KMS-11 (cell line): ENCODE measurements at regions not wholly inside any gene's neighbourhood (a gene's known extent, or its start where the extent isn't known, plus 50 kb on each side); places are given as distances from the start of the nearest gene placed in this dataset.

Experiments used
- H2AFZ ChIP-seq: fragments of 200-600 bp; sonication (generic); 2 replicates; pipeline ENCODE4 v1.6.1; 2016; ENCODE audit warnings: antibody characterized with exemption, mixed run types, low read depth
- H3K27ac ChIP-seq: fragments of 200-600 bp; sonication (generic); 2 replicates; pipeline ENCODE4 v1.6.1; 2016; ENCODE audit warnings: mild to moderate bottlenecking, mixed run types
- H3K27me3 ChIP-seq: fragments of 200-600 bp; sonication (generic); 2 replicates; pipeline ENCODE4 v1.6.1; 2017; ENCODE audit warnings: mild to moderate bottlenecking, low read depth, mixed run types, moderate library complexity; ENCODE audit not compliant: insufficient read depth
- H3K36me3 ChIP-seq: fragments of 200-600 bp; sonication (generic); 2 replicates; pipeline ENCODE4 v1.6.1; 2017; ENCODE audit warnings: mild to moderate bottlenecking, mixed run types; ENCODE audit not compliant: insufficient read depth
- H3K4me1 ChIP-seq: fragments of 200-600 bp; sonication (generic); 2 replicates; pipeline ENCODE4 v1.6.1; 2016; ENCODE audit warnings: mild to moderate bottlenecking, low read depth, mixed run types; ENCODE audit not compliant: poor library complexity, severe bottlenecking
- H3K4me2 ChIP-seq: fragments of 200-600 bp; sonication (generic); 2 replicates; pipeline ENCODE4 v1.7.0; 2016; ENCODE audit warnings: mild to moderate bottlenecking, mixed run types
- H3K4me3 ChIP-seq: fragments of 200-600 bp; sonication (generic); IDR thresholded peaks from 2 replicates; pipeline ENCODE4 v1.6.1; 2017; ENCODE audit warnings: low read depth, low read length, mixed read lengths; ENCODE audit not compliant: insufficient read depth
- H3K79me2 ChIP-seq: fragments of 200-600 bp; sonication (generic); 2 replicates; pipeline ENCODE4 v1.6.1; 2016; ENCODE audit warnings: low read depth, mixed run types; ENCODE audit not compliant: insufficient read depth
- H3K9ac ChIP-seq: fragments of 200-600 bp; sonication (generic); 2 replicates; pipeline ENCODE4 v1.6.1; 2016; ENCODE audit warnings: mild to moderate bottlenecking, mixed run types
- H4K20me1 ChIP-seq: fragments of 200-600 bp; sonication (generic); 2 replicates; pipeline ENCODE4 v1.6.1; 2016; ENCODE audit warnings: mild to moderate bottlenecking, mixed run types; ENCODE audit not compliant: insufficient read depth
- TF ChIP-seq, protein P1 (sequence below): fragments of 200-600 bp; sonication (generic); conservative IDR thresholded peaks from 2 replicates; pipeline ENCODE4 v1.6.1; 2017; ENCODE audit warnings: low read depth, mild to moderate bottlenecking, antibody characterized with exemption, low read length, moderate library complexity, mixed read lengths

DNA sequence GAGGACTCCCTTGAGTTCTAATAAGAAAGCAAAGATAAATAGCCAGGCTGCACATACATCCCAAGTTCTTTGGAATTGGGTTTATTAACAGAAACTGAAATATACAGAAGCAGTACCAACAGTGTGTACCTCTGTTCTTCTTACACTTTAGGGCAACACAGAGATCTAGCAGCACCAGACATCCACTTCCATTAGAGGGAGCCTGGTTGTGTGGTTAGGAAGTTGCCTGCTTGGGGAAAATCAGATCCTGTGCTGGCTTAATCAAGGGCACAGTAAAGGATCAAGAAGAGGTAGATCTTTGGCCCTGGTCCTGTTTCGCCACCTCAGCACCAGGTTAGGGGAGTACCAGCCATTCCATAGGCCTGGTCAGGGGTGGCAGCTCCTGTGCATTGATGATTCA lies 231.1 kb upstream of the ARHGAP24 start:
- H4K20me1 ChIP-seq, result no peaks in the 10 kb centered on the region
- H2AFZ ChIP-seq, result no peak overlapping the region
- no peaks in the 10 kb centered on the region for H3K27me3 ChIP-seq
- no peak overlapping the region for H3K9ac ChIP-seq
- TF ChIP-seq, protein P1, sequence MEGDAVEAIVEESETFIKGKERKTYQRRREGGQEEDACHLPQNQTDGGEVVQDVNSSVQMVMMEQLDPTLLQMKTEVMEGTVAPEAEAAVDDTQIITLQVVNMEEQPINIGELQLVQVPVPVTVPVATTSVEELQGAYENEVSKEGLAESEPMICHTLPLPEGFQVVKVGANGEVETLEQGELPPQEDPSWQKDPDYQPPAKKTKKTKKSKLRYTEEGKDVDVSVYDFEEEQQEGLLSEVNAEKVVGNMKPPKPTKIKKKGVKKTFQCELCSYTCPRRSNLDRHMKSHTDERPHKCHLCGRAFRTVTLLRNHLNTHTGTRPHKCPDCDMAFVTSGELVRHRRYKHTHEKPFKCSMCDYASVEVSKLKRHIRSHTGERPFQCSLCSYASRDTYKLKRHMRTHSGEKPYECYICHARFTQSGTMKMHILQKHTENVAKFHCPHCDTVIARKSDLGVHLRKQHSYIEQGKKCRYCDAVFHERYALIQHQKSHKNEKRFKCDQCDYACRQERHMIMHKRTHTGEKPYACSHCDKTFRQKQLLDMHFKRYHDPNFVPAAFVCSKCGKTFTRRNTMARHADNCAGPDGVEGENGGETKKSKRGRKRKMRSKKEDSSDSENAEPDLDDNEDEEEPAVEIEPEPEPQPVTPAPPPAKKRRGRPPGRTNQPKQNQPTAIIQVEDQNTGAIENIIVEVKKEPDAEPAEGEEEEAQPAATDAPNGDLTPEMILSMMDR, result no peak
- no peaks in the 10 kb centered on the region for H3K79me2 ChIP-seq
- no peak overlapping the region for H3K4me2 ChIP-seq
- H3K36me3 ChIP-seq, result no peaks in the 10 kb centered on the region
- H3K4me1 ChIP-seq, result no peaks in the 10 kb centered on the region
- no peak overlapping the region for H3K4me3 ChIP-seq
- no peak overlapping the region for H3K27ac ChIP-seq

DNA sequence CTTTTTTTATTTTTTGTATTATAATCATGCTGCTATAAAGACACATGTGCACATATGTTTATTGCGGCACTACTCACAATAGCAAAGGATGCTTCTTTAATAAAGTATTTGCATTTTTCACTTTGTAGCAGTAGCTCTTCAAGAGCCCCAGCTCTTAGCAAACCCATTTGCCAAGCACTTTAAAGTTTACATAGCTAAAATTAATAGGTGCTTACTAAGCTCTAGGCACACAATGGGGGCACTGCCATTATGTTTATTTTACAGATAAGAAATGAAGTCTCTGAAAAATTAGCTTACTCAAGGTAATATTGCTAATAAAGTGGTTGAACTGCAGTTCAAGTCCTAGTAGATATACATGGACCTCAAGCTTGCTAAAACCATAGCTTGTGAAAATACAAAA lies 230.3 kb upstream of the ARHGAP24 start:
- H3K36me3 ChIP-seq, result no peaks in the 10 kb centered on the region
- no peaks in the 10 kb centered on the region for H3K27me3 ChIP-seq
- TF ChIP-seq, protein P1, result no peak

DNA sequence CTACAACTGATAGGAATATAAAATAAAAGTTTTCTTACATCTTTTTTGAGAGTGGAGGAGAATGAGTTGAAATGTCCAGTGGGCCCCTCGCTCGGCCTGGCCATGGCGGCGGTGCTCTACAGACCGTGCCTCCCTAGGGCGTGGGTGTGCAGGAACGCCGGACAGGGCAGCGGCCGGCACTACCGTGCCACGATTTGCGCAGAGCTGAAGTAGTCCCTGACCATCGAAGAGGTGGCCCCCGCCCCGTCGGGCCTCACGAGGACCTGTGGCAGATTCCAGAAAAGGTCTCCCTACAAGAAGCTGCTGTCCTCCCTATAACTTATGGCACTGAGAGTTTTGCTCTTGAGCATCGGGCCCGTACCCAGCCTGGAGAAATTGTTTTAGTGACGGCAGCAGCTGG lies 228.9 kb upstream of the ARHGAP24 start:
- Histone ChIP-seq H3K4me2 (no peak overlapping the region), H3K4me3 (no peak overlapping the region), H3K27ac (no peak overlapping the region), H3K27me3 (no peaks in the 10 kb centered on the region), H3K9ac (no peak overlapping the region), H4K20me1 (no peaks in the 10 kb centered on the region), H3K79me2 (no peaks in the 10 kb centered on the region), H2AFZ (no peak overlapping the region), H3K4me1 (no peaks in the 10 kb centered on the region), H3K36me3 (no peaks in the 10 kb centered on the region)
- TF ChIP-seq, protein P1, result no peak

More for the DNA sequence above, 230.3 kb upstream of the ARHGAP24 start:
- no peaks in the 10 kb centered on the region for H3K79me2 ChIP-seq
- no peak overlapping the region for H2AFZ ChIP-seq
- no peak overlapping the region for H3K4me2 ChIP-seq
- no peaks in the 10 kb centered on the region for H4K20me1 ChIP-seq
- H3K4me3 ChIP-seq, result no peak overlapping the region
- no peak overlapping the region for H3K9ac ChIP-seq
- no peaks in the 10 kb centered on the region for H3K4me1 ChIP-seq
- H3K27ac ChIP-seq, result no peak overlapping the region

DNA sequence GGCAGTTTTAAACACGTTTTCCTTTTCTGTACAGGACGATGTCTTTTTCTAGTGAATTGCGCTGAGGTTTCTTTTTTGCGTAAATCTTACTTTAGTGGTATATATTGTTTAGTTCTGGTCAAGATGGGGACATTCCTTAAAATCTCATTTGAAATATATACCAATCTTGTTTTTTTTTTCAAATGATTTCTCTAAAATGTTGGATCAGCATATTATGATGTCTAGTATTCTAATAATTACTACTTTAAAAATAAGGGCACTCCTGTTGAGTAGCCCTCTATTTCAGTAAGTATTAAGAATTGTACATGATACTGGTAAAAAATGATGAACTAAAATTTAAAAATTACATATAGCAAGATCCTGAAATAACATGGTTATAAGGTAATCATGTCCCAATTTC lies 224.1 kb upstream of the ARHGAP24 start:
- Histone ChIP-seq H3K4me1 (no peaks in the 10 kb centered on the region), H3K27me3 (no peaks in the 10 kb centered on the region), H3K36me3 (no peaks in the 10 kb centered on the region), H3K4me3 (no peak overlapping the region), H3K9ac (no peak overlapping the region), H4K20me1 (no peaks in the 10 kb centered on the region), H2AFZ (no peak overlapping the region), H3K4me2 (no peak overlapping the region), H3K79me2 (no peaks in the 10 kb centered on the region), H3K27ac (no peak overlapping the region)
- TF ChIP-seq, protein P1, result no peak
